Left renal pelvis (tissue), 4 donors: ENCODE measurements at regions not wholly inside any gene's neighbourhood (a gene's known extent, or its start where the extent isn't known, plus 50 kb on each side); places are given as distances from the start of the nearest gene placed in this dataset.
"Not testable (repeated sequence)": the region's sequence is repeated elsewhere in the genome, so short reads cannot be mapped to it uniquely, and the experiment has no call there.

ENCODE experiments used
- DNase-seq, 4 donors: peaks; one replicate each; pipeline ENCODE4 v3.0.0-alpha.2; 2013; ENCODE audit warnings: low read depth in 4 of 4, low spot score in 3 of 4

- not testable (repeated sequence) for DNase-seq
Measured at GRCh38 chr14:106196459-106196858, 670.1 kb downstream of the TMEM121 start.

- DNase-seq = not testable (repeated sequence)
Measured at GRCh38 chr14:106197264-106197663, 670.9 kb downstream of the TMEM121 start.

- DNase-seq = no peak
Measured at GRCh38 chr14:106199097-106199496, 672.7 kb downstream of the TMEM121 start.

- no peak for DNase-seq
Measured at GRCh38 chr14:106200541-106201315, 674.3 kb downstream of the TMEM121 start.

GRCh38 chr14:106201376-106201775, 675.0 kb downstream of the TMEM121 start:
- no peak for DNase-seq

GRCh38 chr14:106203438-106203837, 677.1 kb downstream of the TMEM121 start:
- no peak for DNase-seq

- DNase-seq = no peak
Measured at GRCh38 chr14:106204063-106204462, 677.7 kb downstream of the TMEM121 start.

- DNase-seq = no peak
Measured at GRCh38 chr14:106207316-106207715, 680.9 kb downstream of the TMEM121 start.

GRCh38 chr14:106208794-106209193, 682.4 kb downstream of the TMEM121 start:
- no peak for DNase-seq

- DNase-seq = no peak
Measured at GRCh38 chr14:106209755-106210154, 683.4 kb downstream of the TMEM121 start.

- DNase-seq = no peak
Measured at GRCh38 chr14:106210650-106211049, 684.3 kb downstream of the TMEM121 start.

GRCh38 chr14:106211334-106211900, 685.0 kb downstream of the TMEM121 start:
- no peak for DNase-seq

GRCh38 chr14:106215229-106215628, 688.8 kb downstream of the TMEM121 start:
- no peak for DNase-seq

- no peak for DNase-seq
Measured at GRCh38 chr14:106216679-106217078, 690.3 kb downstream of the TMEM121 start.

GRCh38 chr14:106218174-106218573, 691.8 kb downstream of the TMEM121 start:
- no peak for DNase-seq

GRCh38 chr14:106222311-106222710, 695.9 kb downstream of the TMEM121 start:
- DNase-seq = no peak

GRCh38 chr14:106222731-106223130, 696.3 kb downstream of the TMEM121 start:
- DNase-seq = no peak

GRCh38 chr14:106227793-106228192, 701.4 kb downstream of the TMEM121 start:
- DNase-seq = no peak

GRCh38 chr14:106228541-106229158, 702.3 kb downstream of the TMEM121 start:
- DNase-seq = no peak

GRCh38 chr14:106230071-106230470, 703.7 kb downstream of the TMEM121 start:
- DNase-seq = no peak

GRCh38 chr14:106233191-106233590, 706.8 kb downstream of the TMEM121 start:
- DNase-seq = not testable (repeated sequence)
